ENCODE measurements at regions not wholly inside any gene's neighbourhood (a gene's known extent, or its start where the extent isn't known, plus 50 kb on each side); places are given as distances from the start of the nearest gene placed in this dataset.
A peak's percentile ranks its signal among the peaks of the same experiment; 100 is the strongest.
"Not testable (repeated sequence)": the region's sequence is repeated elsewhere in the genome, so short reads cannot be mapped to it uniquely, and the experiment has no call there.

DNA sequence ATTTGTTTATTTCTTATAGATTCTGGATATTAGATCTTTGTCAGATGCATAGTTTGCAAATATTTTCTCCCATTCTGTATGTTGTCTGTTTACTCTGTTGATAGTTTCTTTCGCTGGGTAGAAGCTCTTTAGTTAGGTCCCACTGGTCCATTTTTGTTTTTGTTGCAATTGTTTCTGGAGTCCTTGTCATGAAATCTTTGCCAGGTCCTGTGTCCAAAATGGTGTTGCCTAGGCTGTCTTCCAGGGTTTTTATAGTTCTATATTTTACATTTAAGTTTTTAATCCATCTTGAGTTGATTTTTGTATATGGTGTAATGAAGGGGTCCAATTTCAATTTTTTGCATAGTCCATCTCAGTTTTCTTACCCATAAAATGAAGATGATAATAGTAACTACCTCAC, 173.9 kb upstream of the NT5E start:
- H3K9me3 ChIP-seq (ENCODE audit: control insufficient read depth in 2 of 2, low read length in 2 of 2); H3K4me1 Mint-ChIP-seq; H3K27ac Mint-ChIP-seq; H3K27me3 Mint-ChIP-seq; H3K36me3 ChIP-seq (ENCODE audit: control insufficient read depth, insufficient read depth, low read length); ATAC-seq (ENCODE audit: low read depth in 2 of 2); H3K27me3 ChIP-seq (ENCODE audit: control insufficient read depth, insufficient read depth, low read length); H3K4me3 ChIP-seq (ENCODE audit: low read depth, low read length); H3K36me3 Mint-ChIP-seq; H3K4me3 Mint-ChIP-seq; H3K4me1 ChIP-seq (ENCODE audit: control insufficient read depth, insufficient read depth, low read length, poor library complexity, severe bottlenecking); DNase-seq; H3K27ac ChIP-seq (ENCODE audit: insufficient read depth, low read length, poor library complexity, severe bottlenecking): not testable (repeated sequence)
- peaks cover 2 to 13% (median 8%) of the 10 kb centered on the region in 7 donors for H3K9me3 Mint-ChIP-seq

DNA sequence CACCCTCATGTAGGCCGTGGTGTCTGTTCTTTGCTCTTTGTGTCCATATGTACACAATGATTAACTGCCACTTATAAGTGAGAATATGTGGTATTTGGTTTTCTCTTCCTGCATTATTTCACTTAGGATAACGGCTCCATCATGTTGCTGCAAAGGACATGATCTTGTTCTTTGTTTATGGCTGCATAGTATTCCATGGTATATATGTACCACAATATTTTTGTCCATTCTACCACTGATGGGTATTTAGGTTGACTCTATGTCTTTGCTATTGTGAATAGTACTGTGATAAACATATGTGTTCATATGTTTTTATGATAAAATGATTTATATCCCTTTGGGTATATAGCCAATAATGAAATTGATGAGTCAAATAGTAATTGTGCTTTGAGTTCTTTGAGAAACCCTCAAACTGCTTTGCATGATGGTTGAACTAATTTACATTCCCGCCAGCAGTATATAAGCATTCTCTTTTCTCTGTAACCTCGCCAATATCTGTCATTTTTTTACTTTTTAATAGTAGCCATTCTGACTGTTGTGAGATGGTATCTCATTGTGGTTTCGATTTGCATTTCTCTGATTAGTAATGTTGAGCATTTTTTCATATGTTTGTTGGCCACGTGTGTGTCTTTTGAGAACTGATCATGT, 174.4 kb upstream of the NT5E start:
- H3K4me3 Mint-ChIP-seq: no peak overlapping the region
- H3K36me3 Mint-ChIP-seq: no peaks in the 10 kb centered on the region
- H3K9me3 Mint-ChIP-seq: peaks cover 2 to 13% (median 8%) of the 10 kb centered on the region in 7 donors
- H3K27ac Mint-ChIP-seq: no peak overlapping the region
- H3K36me3 ChIP-seq (ENCODE audit: control insufficient read depth, insufficient read depth, low read length): no peaks in the 10 kb centered on the region
- H3K9me3 ChIP-seq (ENCODE audit: control insufficient read depth in 2 of 2, low read length in 2 of 2): no peaks in the 10 kb centered on the region
- ATAC-seq (ENCODE audit: low read depth in 2 of 2) (no peak), DNase-seq (no peak)
- H3K27me3 ChIP-seq (ENCODE audit: control insufficient read depth, insufficient read depth, low read length): no peaks in the 10 kb centered on the region
- H3K4me1 ChIP-seq (ENCODE audit: control insufficient read depth, insufficient read depth, low read length, poor library complexity, severe bottlenecking): no peaks in the 10 kb centered on the region
- no peak overlapping the region for H3K27ac ChIP-seq (ENCODE audit: insufficient read depth, low read length, poor library complexity, severe bottlenecking)
- H3K27me3 Mint-ChIP-seq: no peaks in the 10 kb centered on the region
- no peak overlapping the region for H3K4me3 ChIP-seq (ENCODE audit: low read depth, low read length)
- H3K4me1 Mint-ChIP-seq: no peaks in the 10 kb centered on the region

DNA sequence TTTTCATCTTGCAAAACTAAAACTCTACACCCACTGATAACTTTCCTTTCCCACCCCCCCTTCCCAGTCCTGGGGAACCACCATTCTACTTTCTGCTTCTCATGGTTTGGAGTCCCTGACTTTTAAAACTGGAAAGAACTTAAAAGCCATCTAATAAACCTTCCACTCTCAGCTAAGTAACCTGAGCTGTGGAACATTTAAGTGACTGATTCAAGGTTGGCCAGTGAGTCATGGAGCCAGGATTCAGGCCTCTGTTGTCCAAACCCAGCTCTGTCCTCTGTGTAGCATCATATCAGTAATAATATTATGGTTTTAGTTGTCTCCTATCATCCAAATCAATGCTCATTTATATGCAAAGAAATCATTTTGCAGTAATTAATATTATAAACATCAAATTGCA, 176.0 kb upstream of the NT5E start:
- no peak overlapping the region for H3K27ac Mint-ChIP-seq
- H3K9me3 Mint-ChIP-seq: peaks cover 2 to 14% (median 9%) of the 10 kb centered on the region in 7 donors
- Histone ChIP-seq H3K9me3 (ENCODE audit: control insufficient read depth in 2 of 2, low read length in 2 of 2) (no peaks in the 10 kb centered on the region), H3K4me1 (ENCODE audit: control insufficient read depth, insufficient read depth, low read length, poor library complexity, severe bottlenecking) (no peaks in the 10 kb centered on the region), H3K27me3 (ENCODE audit: control insufficient read depth, insufficient read depth, low read length) (no peaks in the 10 kb centered on the region), H3K27ac (ENCODE audit: insufficient read depth, low read length, poor library complexity, severe bottlenecking) (no peak overlapping the region), H3K4me3 (ENCODE audit: low read depth, low read length) (no peak overlapping the region), H3K36me3 (ENCODE audit: control insufficient read depth, insufficient read depth, low read length) (no peaks in the 10 kb centered on the region)
- no peaks in the 10 kb centered on the region for H3K27me3 Mint-ChIP-seq
- ATAC-seq (ENCODE audit: low read depth in 2 of 2): no peak
- no peaks in the 10 kb centered on the region for H3K4me1 Mint-ChIP-seq
- no peak for DNase-seq
- no peak overlapping the region for H3K4me3 Mint-ChIP-seq
- no peaks in the 10 kb centered on the region for H3K36me3 Mint-ChIP-seq

DNA sequence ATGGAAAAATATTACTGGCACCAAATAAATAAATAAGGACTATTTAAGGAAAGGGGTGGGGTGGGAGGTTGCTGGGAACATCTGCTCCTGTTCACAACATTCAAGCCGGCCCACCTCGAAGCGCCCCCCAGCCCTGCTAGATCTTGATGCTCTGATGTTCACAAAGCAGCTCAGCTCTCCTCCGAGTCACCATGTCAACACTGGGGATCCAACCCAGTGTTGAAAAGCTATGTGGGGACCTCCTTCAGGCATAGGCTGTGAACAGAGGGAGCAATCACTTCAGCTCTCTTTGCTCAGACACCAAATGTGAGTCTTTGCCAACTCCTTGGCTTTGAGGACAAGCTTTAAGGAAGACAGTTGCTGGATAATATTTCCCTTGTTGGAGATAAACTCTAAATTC, 176.8 kb upstream of the NT5E start:
- H3K4me3 ChIP-seq (ENCODE audit: low read depth, low read length): no peak overlapping the region
- H3K9me3 ChIP-seq (ENCODE audit: control insufficient read depth in 2 of 2, low read length in 2 of 2): no peaks in the 10 kb centered on the region
- Mint-ChIP-seq H3K4me1 (no peaks in the 10 kb centered on the region), H3K9me3 (peaks cover 2 to 14% (median 9%) of the 10 kb centered on the region in 7 donors), H3K27me3 (no peaks in the 10 kb centered on the region), H3K36me3 (no peaks in the 10 kb centered on the region), H3K27ac (no peak overlapping the region), H3K4me3 (no peak overlapping the region)
- no peak for ATAC-seq (ENCODE audit: low read depth in 2 of 2)
- H3K4me1 ChIP-seq (ENCODE audit: control insufficient read depth, insufficient read depth, low read length, poor library complexity, severe bottlenecking): no peaks in the 10 kb centered on the region
- H3K27ac ChIP-seq (ENCODE audit: insufficient read depth, low read length, poor library complexity, severe bottlenecking): no peak overlapping the region
- H3K27me3 ChIP-seq (ENCODE audit: control insufficient read depth, insufficient read depth, low read length): no peaks in the 10 kb centered on the region
- no peaks in the 10 kb centered on the region for H3K36me3 ChIP-seq (ENCODE audit: control insufficient read depth, insufficient read depth, low read length)
- no peak for DNase-seq

DNA sequence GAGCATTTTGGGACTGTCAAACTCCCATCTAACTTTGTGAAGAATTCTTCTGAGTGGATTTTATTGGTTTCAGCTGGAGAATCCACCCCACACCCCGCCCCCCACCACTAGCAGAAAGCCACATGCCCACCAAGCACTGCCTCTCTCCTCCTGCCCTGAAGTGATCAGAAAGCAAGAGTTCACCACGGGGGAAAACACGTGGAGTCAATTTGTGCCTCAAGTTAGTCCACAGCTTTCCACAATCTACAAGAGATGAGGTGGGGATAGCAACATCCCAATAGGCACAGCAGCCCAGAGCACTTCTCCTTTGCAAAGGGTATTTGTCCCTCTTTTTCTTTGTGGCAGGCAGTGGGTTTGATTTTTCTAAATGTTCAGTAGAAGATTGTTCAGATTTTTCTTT, 177.3 kb upstream of the NT5E start:
- DNase-seq: no peak
- Mint-ChIP-seq H3K27me3 (no peaks in the 10 kb centered on the region), H3K9me3 (peaks cover 2 to 13% (median 9%) of the 10 kb centered on the region in 7 donors), H3K4me3 (no peak overlapping the region), H3K4me1 (no peaks in the 10 kb centered on the region), H3K36me3 (no peaks in the 10 kb centered on the region), H3K27ac (no peak overlapping the region)
- Histone ChIP-seq H3K36me3 (ENCODE audit: control insufficient read depth, insufficient read depth, low read length) (no peaks in the 10 kb centered on the region), H3K9me3 (ENCODE audit: control insufficient read depth in 2 of 2, low read length in 2 of 2) (no peaks in the 10 kb centered on the region), H3K27ac (ENCODE audit: insufficient read depth, low read length, poor library complexity, severe bottlenecking) (no peak overlapping the region), H3K4me1 (ENCODE audit: control insufficient read depth, insufficient read depth, low read length, poor library complexity, severe bottlenecking) (no peaks in the 10 kb centered on the region), H3K4me3 (ENCODE audit: low read depth, low read length) (no peak overlapping the region), H3K27me3 (ENCODE audit: control insufficient read depth, insufficient read depth, low read length) (no peaks in the 10 kb centered on the region)
- no peak for ATAC-seq (ENCODE audit: low read depth in 2 of 2)

DNA sequence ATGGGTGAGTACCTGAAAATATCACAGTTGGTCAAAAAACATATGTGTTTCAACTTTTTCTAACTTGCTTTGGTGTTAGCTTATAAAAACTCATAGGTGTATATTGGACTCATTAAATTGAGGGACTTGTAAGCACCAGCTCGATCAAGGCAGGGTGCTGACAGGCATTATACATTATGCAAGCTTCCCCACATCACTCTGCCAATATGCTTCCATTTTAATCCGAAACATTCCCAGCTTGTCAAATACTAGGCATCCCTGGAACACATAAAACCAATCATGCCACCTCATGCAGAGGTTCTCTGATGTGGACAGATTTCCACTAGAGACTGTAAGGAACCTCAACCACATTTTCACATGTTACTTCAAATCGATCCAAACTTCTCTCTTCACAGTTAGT, 187.3 kb upstream of the NT5E start:
- Histone ChIP-seq H3K4me3 (ENCODE audit: low read depth, low read length) (no peak overlapping the region), H3K9me3 (ENCODE audit: control insufficient read depth in 2 of 2, low read length in 2 of 2) (no peaks in the 10 kb centered on the region), H3K27me3 (ENCODE audit: control insufficient read depth, insufficient read depth, low read length) (peaks cover 2% of the 10 kb centered on the region), H3K27ac (ENCODE audit: insufficient read depth, low read length, poor library complexity, severe bottlenecking) (no peak overlapping the region), H3K4me1 (ENCODE audit: control insufficient read depth, insufficient read depth, low read length, poor library complexity, severe bottlenecking) (no peaks in the 10 kb centered on the region), H3K36me3 (ENCODE audit: control insufficient read depth, insufficient read depth, low read length) (no peaks in the 10 kb centered on the region)
- no peak overlapping the region for H3K4me3 Mint-ChIP-seq
- no peak overlapping the region for H3K27ac Mint-ChIP-seq
- DNase-seq (no peak), ATAC-seq (ENCODE audit: low read depth in 2 of 2) (no peak)
- no peaks in the 10 kb centered on the region for H3K36me3 Mint-ChIP-seq
- H3K27me3 Mint-ChIP-seq: no peaks in the 10 kb centered on the region
- H3K9me3 Mint-ChIP-seq: peaks cover 0 to 10% (median 0%) of the 10 kb centered on the region in 7 donors
- H3K4me1 Mint-ChIP-seq: no peaks in the 10 kb centered on the region

DNA sequence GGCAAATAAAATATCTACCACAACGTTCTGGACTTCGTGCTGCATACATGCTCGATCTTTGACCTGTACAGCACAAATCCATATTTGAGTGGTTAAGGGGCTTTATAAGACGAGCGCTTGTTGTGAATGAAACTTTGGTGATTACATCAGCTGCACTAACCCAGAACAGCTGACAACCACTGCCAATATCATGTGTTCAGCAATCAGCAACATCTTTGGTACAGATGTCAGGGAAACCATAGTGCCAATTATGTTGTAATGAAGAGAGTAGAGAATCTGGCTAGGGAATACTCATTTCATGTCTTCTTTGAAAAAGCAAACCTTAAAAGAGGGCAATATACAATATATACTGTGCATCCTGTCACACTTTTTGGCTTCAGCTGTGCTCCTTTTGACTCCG, 188.6 kb upstream of the NT5E start:
- H3K4me1 Mint-ChIP-seq: no peaks in the 10 kb centered on the region
- ATAC-seq (ENCODE audit: low read depth in 2 of 2) (no peak), DNase-seq (no peak)
- H3K36me3 Mint-ChIP-seq: no peaks in the 10 kb centered on the region
- Histone ChIP-seq H3K4me1 (ENCODE audit: control insufficient read depth, insufficient read depth, low read length, poor library complexity, severe bottlenecking) (no peaks in the 10 kb centered on the region), H3K36me3 (ENCODE audit: control insufficient read depth, insufficient read depth, low read length) (no peaks in the 10 kb centered on the region), H3K9me3 (ENCODE audit: control insufficient read depth in 2 of 2, low read length in 2 of 2) (no peaks in the 10 kb centered on the region), H3K27me3 (ENCODE audit: control insufficient read depth, insufficient read depth, low read length) (peaks cover 2% of the 10 kb centered on the region), H3K4me3 (ENCODE audit: low read depth, low read length) (no peak overlapping the region), H3K27ac (ENCODE audit: insufficient read depth, low read length, poor library complexity, severe bottlenecking) (no peak overlapping the region)
- H3K27ac Mint-ChIP-seq: no peak overlapping the region
- H3K4me3 Mint-ChIP-seq: no peak overlapping the region
- H3K9me3 Mint-ChIP-seq: peaks cover 0 to 7% (median 0%) of the 10 kb centered on the region in 7 donors
- H3K27me3 Mint-ChIP-seq: no peaks in the 10 kb centered on the region

DNA sequence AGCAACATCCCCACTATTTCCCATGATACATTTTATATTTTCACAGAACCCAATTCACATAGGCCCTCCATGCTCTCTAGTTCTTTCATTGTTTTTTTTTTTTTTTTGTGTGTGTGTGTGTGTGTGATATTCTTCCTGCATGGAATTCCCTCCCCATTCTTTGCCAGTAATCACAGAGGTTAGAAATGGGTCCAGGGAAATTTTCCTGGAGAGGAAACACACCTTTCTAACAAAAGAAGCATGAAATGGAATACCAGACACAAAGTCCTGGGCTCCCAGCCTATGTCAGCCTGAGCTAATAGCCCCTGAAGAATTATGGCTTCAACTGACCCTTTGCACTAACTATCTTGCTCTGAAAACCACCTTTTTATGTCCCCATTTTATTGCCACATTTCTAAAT, 194.2 kb upstream of the NT5E start:
- Histone ChIP-seq H3K27ac (ENCODE audit: insufficient read depth, low read length, poor library complexity, severe bottlenecking) (no peak overlapping the region), H3K4me1 (ENCODE audit: control insufficient read depth, insufficient read depth, low read length, poor library complexity, severe bottlenecking) (no peaks in the 10 kb centered on the region), H3K27me3 (ENCODE audit: control insufficient read depth, insufficient read depth, low read length) (peaks cover 2% of the 10 kb centered on the region), H3K9me3 (ENCODE audit: control insufficient read depth in 2 of 2, low read length in 2 of 2) (no peaks in the 10 kb centered on the region), H3K4me3 (ENCODE audit: low read depth, low read length) (no peak overlapping the region), H3K36me3 (ENCODE audit: control insufficient read depth, insufficient read depth, low read length) (no peaks in the 10 kb centered on the region)
- Mint-ChIP-seq H3K27me3 (no peaks in the 10 kb centered on the region), H3K9me3 (peaks cover 0 to 9% (median 5%) of the 10 kb centered on the region in 7 donors), H3K4me1 (no peaks in the 10 kb centered on the region), H3K36me3 (no peaks in the 10 kb centered on the region), H3K4me3 (no peak overlapping the region), H3K27ac (peak overlapping the region in 1 of 3 donors; percentile 43)
- DNase-seq: no peak
- no peak for ATAC-seq (ENCODE audit: low read depth in 2 of 2)

All from CD4-positive, CD25-positive, alpha-beta regulatory T cell (primary cell).